Muscle layer of colon (tissue), 2 donors: ENCODE measurements at regions not wholly inside any gene's neighbourhood (a gene's known extent, or its start where the extent isn't known, plus 50 kb on each side); places are given as distances from the start of the nearest gene placed in this dataset.

Experiments
- H3K27ac ChIP-seq: one replicate; pipeline ENCODE4 v1.7.0; 2013; ENCODE audit warnings: low read depth, mild to moderate bottlenecking, low read length, moderate library complexity
- H3K27me3 ChIP-seq, 2 donors: one replicate each; pipeline ENCODE4 v1.7.0; 2013; ENCODE audit warnings: low read length in 2 of 2, mild to moderate bottlenecking in 2 of 2; ENCODE audit not compliant: insufficient read depth in 2 of 2, control insufficient read depth in 1 of 2
- H3K36me3 ChIP-seq: one replicate; pipeline ENCODE4 v1.7.0; 2013; ENCODE audit warnings: mild to moderate bottlenecking, low read length; ENCODE audit not compliant: insufficient read depth
- H3K4me1 ChIP-seq: one replicate; pipeline ENCODE4 v1.7.0; 2013; ENCODE audit warnings: mild to moderate bottlenecking, low read length; ENCODE audit not compliant: insufficient read depth
- H3K4me3 ChIP-seq, 2 donors: one replicate each; pipeline ENCODE4 v1.7.0; 2013; ENCODE audit warnings: low read length in 2 of 2, low read depth in 1 of 2, mild to moderate bottlenecking in 1 of 2, moderate library complexity in 1 of 2
- H3K9ac ChIP-seq: one replicate; pipeline ENCODE4 v1.7.0; 2013; ENCODE audit warnings: low read length
- H3K9me3 ChIP-seq: one replicate; pipeline ENCODE4 v1.7.0; 2013; ENCODE audit warnings: mild to moderate bottlenecking, low read length
- donor health status: abdominal sarcoma.
- donor health status: Adenocarcinoma of cecum.

DNA sequence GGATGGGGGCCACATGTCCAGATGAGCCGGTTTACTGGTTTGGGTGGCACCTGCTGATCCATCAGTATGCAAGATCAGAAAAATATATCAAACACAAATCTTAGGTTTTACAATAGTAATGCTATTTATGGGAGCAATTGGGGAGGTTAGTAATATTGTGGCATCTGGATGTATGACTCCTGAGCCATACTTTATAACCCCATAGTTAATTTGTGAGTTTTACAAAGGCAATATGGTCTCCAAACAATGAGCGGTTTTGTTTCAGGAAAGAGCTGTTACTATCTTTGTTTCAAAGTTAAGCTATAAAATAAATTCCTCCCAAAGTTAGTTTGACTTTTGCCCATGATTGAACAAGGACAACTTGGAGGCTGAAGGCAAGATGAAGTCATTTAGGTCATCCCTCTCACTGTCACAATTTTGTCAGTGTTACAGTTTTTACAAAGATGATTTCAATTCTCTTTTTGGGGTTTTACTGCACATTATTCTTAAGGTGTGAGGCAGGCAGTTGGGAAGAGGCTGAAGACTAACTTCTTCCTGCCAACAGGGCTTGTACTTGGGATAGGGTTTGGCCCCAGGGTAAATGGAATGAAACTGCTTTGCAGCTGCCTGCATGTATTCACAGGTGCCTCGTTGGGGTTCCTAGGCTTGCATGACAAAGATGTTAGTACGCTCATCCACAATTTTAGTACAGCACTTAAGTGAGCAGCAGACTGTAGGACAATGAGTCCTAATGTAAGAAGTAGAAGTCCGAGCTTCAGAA is 296.6 kb upstream of the NDN start:
- Histone ChIP-seq H3K27me3 (no peaks in the 10 kb centered on the region), H3K4me3 (no peak overlapping the region), H3K27ac (no peak overlapping the region), H3K4me1 (no peaks in the 10 kb centered on the region), H3K9me3 (no peaks in the 10 kb centered on the region), H3K9ac (no peak overlapping the region), H3K36me3 (no peaks in the 10 kb centered on the region)

DNA sequence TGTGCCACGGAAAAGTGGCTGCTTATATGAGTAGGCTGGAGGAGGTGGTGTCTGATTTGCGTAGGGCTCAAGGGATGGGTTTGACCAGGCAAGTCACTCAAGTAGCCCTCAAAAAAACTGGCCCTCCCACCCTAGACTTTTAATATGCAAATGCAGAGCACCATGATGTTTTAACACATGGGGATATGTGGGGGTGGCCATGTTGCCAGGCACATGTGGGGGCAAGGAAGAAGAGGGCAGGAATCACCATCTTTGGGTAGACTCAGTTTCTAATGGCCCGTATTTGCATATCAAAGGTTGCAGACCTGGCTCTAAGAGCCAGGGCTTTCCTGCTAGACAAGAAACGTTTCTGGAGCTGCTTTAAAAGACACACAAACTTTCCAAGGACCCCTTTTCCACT is 307.2 kb upstream of the NDN start:
- Histone ChIP-seq H3K4me3 (no peak overlapping the region), H3K36me3 (no peaks in the 10 kb centered on the region), H3K4me1 (no peaks in the 10 kb centered on the region), H3K9me3 (no peaks in the 10 kb centered on the region), H3K27ac (no peak overlapping the region), H3K9ac (no peak overlapping the region), H3K27me3 (no peaks in the 10 kb centered on the region)

DNA sequence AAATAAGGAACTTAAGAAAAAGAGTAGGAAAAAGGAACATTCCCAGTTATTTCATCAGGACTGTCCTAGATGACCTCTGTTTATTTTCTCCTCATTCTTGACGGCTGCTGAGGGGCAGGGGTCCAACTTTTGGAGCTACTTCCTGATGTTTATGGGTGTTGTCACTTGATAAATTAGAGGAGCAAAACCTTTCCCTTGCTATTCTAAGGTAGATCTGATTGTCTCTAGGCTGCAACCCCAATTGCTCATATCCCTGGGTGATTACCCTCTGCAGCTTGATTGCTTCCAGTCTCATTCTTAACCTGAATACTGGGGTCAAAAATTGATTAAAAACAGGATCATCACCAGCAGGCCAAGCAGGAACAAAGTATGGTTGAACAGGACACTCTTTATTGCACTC is 311.0 kb upstream of the NDN start:
- Histone ChIP-seq H3K9me3 (no peaks in the 10 kb centered on the region), H3K27ac (no peak overlapping the region), H3K27me3 (no peaks in the 10 kb centered on the region)

DNA sequence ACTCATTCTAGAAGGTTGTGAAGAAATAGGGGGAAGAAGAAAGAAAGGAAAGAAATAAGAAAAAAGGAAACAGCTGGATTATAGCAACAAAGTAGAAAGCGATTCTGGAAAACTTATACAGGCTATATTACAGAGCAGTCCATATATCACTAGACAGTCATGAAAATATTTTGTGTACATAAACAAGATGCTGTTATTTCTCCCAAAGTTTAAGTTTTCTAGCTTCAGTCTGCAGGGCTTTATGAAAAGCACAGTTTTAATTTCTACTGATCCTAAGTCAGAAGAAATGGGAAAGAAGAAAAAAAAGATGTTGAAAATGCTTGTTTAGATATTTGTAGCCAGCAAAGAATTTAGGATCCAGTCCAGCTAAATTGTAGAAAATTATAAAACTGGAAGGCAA is 321.4 kb upstream of the NDN start:
- Histone ChIP-seq H3K27me3 (no peaks in the 10 kb centered on the region), H3K9ac (no peak overlapping the region), H3K4me1 (no peaks in the 10 kb centered on the region), H3K9me3 (no peaks in the 10 kb centered on the region), H3K27ac (no peak overlapping the region), H3K4me3 (no peak overlapping the region), H3K36me3 (no peaks in the 10 kb centered on the region)

More for the DNA sequence above, 311.0 kb upstream of the NDN start:
- H3K4me3 ChIP-seq: no peak overlapping the region
- no peak overlapping the region for H3K9ac ChIP-seq
- no peaks in the 10 kb centered on the region for H3K4me1 ChIP-seq
- H3K36me3 ChIP-seq: no peaks in the 10 kb centered on the region

DNA sequence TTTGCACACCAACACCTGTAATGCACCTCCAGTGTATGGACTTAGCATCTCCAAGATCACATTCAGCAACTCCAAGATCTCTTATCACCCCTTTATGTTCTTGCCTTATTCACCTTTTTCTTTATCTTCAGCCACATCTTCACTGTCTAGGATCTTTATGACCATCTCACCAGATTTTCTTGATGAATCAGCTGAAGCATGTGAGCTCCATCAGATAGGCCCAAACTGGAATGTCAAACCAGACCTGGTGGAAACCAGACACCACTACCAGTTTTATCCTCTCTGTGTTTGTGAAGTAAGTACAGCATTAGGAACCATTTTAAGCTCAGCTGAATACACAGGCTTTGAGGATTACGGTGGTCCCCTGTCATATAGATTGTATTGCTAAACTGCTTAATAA is 330.4 kb upstream of the NDN start:
- H3K27me3 ChIP-seq: no peaks in the 10 kb centered on the region
- H3K9me3 ChIP-seq: no peaks in the 10 kb centered on the region
- H3K36me3 ChIP-seq: no peaks in the 10 kb centered on the region
- H3K4me3 ChIP-seq: no peak overlapping the region
- H3K27ac ChIP-seq: no peak overlapping the region
- H3K9ac ChIP-seq: no peak overlapping the region
- no peaks in the 10 kb centered on the region for H3K4me1 ChIP-seq

DNA sequence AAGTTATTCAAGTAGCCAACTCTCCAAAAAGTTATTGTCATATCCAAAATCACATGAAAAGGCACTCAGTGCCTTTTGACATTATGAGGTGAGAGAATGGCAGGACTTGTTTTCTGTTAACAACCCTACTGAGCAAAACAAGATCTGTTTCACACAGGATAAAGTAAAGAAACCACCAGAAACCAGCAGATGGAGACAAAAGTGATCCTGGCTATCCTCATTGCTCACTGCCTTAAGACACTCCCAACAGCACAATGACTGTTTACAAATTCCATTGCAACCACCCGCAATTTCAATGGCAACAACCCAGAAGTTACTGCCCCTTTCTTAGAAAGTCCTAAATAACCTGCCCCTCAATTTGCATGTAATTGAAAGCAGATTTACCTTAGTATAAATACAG is 352.6 kb upstream of the NDN start:
- Histone ChIP-seq H3K4me3 (no peak overlapping the region), H3K27ac (no peak overlapping the region), H3K9ac (no peak overlapping the region), H3K9me3 (no peaks in the 10 kb centered on the region), H3K36me3 (no peaks in the 10 kb centered on the region), H3K27me3 (no peaks in the 10 kb centered on the region), H3K4me1 (no peaks in the 10 kb centered on the region)

DNA sequence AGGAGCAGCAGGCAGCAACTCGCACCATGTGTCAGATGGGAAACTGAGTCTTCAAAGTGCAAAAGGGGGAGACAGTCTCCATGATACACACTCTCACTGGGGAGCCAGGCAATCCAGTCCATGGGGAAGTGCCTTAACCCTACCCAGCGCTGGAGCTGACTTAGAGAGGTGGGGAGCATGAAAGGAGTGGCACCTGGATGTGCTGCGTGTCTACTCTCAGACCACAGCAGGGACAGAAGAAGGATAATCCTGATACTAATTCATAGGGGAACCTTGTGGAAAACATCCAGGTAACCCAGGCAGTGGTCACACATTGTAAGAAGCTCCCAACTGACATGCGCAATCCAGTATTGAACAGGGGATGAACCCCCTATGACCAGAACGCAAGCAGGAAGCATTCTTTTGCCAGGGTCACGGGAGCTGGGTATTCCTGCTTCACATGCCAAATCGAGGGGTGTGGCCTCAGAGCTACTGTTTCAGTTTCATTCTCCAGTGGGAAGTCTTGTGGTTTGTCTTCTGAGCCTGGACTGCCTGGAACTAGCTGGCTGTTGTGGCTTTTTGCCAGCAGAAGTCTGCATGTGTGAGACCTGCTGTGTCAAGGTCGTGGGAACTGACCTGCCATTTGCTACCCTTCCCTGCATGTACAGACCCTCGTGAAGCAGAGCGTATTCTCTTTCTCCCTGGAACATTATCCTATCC is 367.6 kb upstream of the NDN start:
- no peaks in the 10 kb centered on the region for H3K4me1 ChIP-seq
- no peaks in the 10 kb centered on the region for H3K27me3 ChIP-seq
- no peaks in the 10 kb centered on the region for H3K36me3 ChIP-seq
- no peak overlapping the region for H3K9ac ChIP-seq
- H3K4me3 ChIP-seq: no peak overlapping the region
- H3K27ac ChIP-seq: no peak overlapping the region
- H3K9me3 ChIP-seq: no peaks in the 10 kb centered on the region

DNA sequence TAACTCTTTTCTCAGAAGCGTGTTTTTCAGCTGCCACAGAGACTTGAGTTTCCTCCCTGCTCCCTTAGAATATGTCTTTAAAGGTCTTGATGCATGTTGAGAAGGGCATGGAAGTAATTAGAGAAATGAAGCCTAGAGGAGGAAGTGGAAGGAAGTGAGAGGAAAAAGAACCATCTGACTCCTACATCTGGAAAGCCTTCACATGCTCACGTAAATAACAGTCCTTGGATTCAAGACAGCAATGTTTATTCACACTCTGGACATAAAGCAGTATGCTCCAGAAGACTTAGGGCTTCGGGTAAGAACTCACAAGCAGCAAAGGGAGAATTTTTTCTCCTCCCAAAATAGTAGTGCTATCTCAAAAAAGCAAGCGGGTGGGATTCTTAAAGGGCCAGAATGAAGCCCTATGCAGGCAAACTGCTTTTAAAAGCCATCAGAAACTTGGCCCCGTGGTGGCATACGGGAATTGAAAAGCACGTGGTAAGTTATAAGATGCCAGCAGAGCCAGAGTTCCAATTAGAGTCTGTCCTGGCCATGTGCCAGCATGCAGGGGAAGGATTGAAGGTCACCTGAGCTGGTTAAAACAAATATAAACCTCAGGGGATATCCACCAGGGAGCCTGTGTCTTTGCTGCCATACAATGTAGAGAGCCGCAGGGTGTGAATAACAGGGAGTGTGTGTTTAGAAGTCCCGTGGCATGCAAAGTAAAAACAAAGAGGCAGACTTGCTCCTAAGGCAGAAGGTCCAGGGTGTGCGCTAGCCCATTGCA is 380.8 kb upstream of the NDN start:
- no peaks in the 10 kb centered on the region for H3K4me1 ChIP-seq
- no peak overlapping the region for H3K9ac ChIP-seq
- no peaks in the 10 kb centered on the region for H3K36me3 ChIP-seq
- no peak overlapping the region for H3K27ac ChIP-seq
- H3K4me3 ChIP-seq: no peak overlapping the region
- no peaks in the 10 kb centered on the region for H3K9me3 ChIP-seq
- H3K27me3 ChIP-seq: no peaks in the 10 kb centered on the region

DNA sequence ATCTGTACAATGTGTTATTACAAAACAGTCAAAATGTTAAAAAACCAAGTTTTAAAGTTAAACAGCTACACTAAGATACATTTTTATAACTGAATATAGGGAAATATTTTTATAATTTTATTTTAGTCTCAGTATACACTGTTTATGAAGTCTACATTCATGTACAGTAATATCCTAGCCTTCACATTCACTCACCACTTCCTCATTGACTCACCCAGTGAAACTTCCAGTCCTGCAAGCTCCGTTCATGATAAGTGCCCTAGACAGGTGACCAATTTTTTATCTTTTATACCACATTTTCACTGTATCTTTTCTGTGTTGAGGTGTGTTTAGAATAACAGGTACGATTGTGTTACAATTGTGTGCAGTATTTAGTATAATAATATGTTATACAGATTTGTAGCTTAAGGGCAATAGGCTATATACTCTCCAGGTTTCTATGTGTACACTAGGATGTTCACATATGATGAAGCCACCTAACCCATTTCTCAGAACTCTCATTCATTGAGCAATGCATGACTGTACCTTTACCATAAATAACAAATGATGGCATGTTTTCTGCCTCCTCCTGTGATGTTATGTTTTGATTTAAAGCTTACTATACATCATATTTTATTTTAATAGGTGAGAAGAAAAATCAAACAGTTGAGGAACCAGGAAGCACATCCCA is 388.4 kb upstream of the NDN start:
- H3K9ac ChIP-seq: no peak overlapping the region
- H3K9me3 ChIP-seq: no peaks in the 10 kb centered on the region
- no peaks in the 10 kb centered on the region for H3K36me3 ChIP-seq
- H3K4me1 ChIP-seq: no peaks in the 10 kb centered on the region
- H3K27me3 ChIP-seq: no peaks in the 10 kb centered on the region
- no peak overlapping the region for H3K4me3 ChIP-seq
- H3K27ac ChIP-seq: no peak overlapping the region

DNA sequence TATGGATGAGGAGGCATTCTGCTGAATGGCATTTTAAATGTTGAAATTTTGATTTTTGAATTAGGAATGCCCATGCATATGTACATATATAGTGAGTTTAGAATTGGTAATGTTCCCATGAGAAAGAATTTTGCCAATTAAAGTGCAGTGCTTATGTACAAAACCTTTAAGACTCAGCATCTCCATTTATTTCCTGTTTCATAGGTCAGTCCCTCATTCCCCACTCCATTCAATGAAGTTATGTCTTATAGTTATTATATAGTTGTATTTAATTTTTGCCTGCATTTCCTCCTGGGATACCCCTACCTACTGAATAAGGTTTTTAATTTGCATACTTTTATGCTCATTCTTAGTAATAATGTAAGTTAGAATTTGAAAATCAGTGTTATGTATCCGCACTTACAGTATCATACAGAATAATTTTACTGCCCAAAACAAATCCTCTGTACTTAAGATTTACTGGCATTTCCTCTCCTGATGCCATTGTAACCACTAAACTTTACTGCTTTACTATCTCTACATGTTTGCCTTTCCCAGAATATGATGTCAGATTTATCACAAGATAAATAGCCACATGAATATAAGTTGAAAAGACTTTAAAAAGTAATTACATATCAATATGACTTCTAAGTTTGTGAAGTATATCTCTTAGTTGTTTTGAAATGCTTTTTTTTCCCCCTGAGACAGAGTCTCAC is 389.1 kb upstream of the NDN start:
- H3K27ac ChIP-seq: no peak overlapping the region
- H3K27me3 ChIP-seq: no peaks in the 10 kb centered on the region
- no peak overlapping the region for H3K9ac ChIP-seq
- no peaks in the 10 kb centered on the region for H3K36me3 ChIP-seq
- H3K4me3 ChIP-seq: no peak overlapping the region
- H3K9me3 ChIP-seq: no peaks in the 10 kb centered on the region
- no peaks in the 10 kb centered on the region for H3K4me1 ChIP-seq
